KMS-11 (cell line): ENCODE measurements at regions not wholly inside any gene's neighbourhood (a gene's known extent, or its start where the extent isn't known, plus 50 kb on each side); places are given as distances from the start of the nearest gene placed in this dataset.
"Not testable (repeated sequence)": the region's sequence is repeated elsewhere in the genome, so short reads cannot be mapped to it uniquely, and the experiment has no call there.

ENCODE experiments used
- H2AFZ ChIP-seq: fragments of 200-600 bp; sonication (generic); 2 replicates; pipeline ENCODE4 v1.6.1; 2016; ENCODE audit warnings: antibody characterized with exemption, mixed run types, low read depth
- H3K27ac ChIP-seq: fragments of 200-600 bp; sonication (generic); 2 replicates; pipeline ENCODE4 v1.6.1; 2016; ENCODE audit warnings: mild to moderate bottlenecking, mixed run types
- H3K27me3 ChIP-seq: fragments of 200-600 bp; sonication (generic); 2 replicates; pipeline ENCODE4 v1.6.1; 2017; ENCODE audit warnings: mild to moderate bottlenecking, low read depth, mixed run types, moderate library complexity; ENCODE audit not compliant: insufficient read depth
- H3K36me3 ChIP-seq: fragments of 200-600 bp; sonication (generic); 2 replicates; pipeline ENCODE4 v1.6.1; 2017; ENCODE audit warnings: mild to moderate bottlenecking, mixed run types; ENCODE audit not compliant: insufficient read depth
- H3K4me1 ChIP-seq: fragments of 200-600 bp; sonication (generic); 2 replicates; pipeline ENCODE4 v1.6.1; 2016; ENCODE audit warnings: mild to moderate bottlenecking, low read depth, mixed run types; ENCODE audit not compliant: poor library complexity, severe bottlenecking
- H3K4me2 ChIP-seq: fragments of 200-600 bp; sonication (generic); 2 replicates; pipeline ENCODE4 v1.7.0; 2016; ENCODE audit warnings: mild to moderate bottlenecking, mixed run types
- H3K4me3 ChIP-seq: fragments of 200-600 bp; sonication (generic); IDR thresholded peaks from 2 replicates; pipeline ENCODE4 v1.6.1; 2017; ENCODE audit warnings: low read depth, low read length, mixed read lengths; ENCODE audit not compliant: insufficient read depth
- H3K79me2 ChIP-seq: fragments of 200-600 bp; sonication (generic); 2 replicates; pipeline ENCODE4 v1.6.1; 2016; ENCODE audit warnings: low read depth, mixed run types; ENCODE audit not compliant: insufficient read depth
- H3K9ac ChIP-seq: fragments of 200-600 bp; sonication (generic); 2 replicates; pipeline ENCODE4 v1.6.1; 2016; ENCODE audit warnings: mild to moderate bottlenecking, mixed run types
- H4K20me1 ChIP-seq: fragments of 200-600 bp; sonication (generic); 2 replicates; pipeline ENCODE4 v1.6.1; 2016; ENCODE audit warnings: mild to moderate bottlenecking, mixed run types; ENCODE audit not compliant: insufficient read depth
- CTCF ChIP-seq: fragments of 200-600 bp; sonication (generic); conservative IDR thresholded peaks from 2 replicates; pipeline ENCODE4 v1.6.1; 2017; ENCODE audit warnings: low read depth, mild to moderate bottlenecking, antibody characterized with exemption, low read length, moderate library complexity, mixed read lengths

- Histone ChIP-seq H2AFZ (no peak overlapping the region), H3K4me3 (no peak overlapping the region), H3K79me2 (no peaks in the 10 kb centered on the region), H3K27me3 (no peaks in the 10 kb centered on the region), H3K27ac (no peak overlapping the region), H3K36me3 (no peaks in the 10 kb centered on the region), H3K4me1 (no peaks in the 10 kb centered on the region), H3K4me2 (no peak overlapping the region), H4K20me1 (no peaks in the 10 kb centered on the region), H3K9ac (no peak overlapping the region)
- no peak for TF ChIP-seq CTCF
Measured at GRCh38 chr3:103532986-103533385, 1098.2 kb downstream of the ZPLD1 start.

GRCh38 chr3:103554451-103554850 lies 1119.6 kb downstream of the ZPLD1 start:
- no peak overlapping the region for H3K4me2 ChIP-seq
- no peak overlapping the region for H3K27ac ChIP-seq
- H3K4me3 ChIP-seq = no peak overlapping the region
- H3K9ac ChIP-seq = no peak overlapping the region
- H3K4me1 ChIP-seq = no peaks in the 10 kb centered on the region
- no peaks in the 10 kb centered on the region for H3K27me3 ChIP-seq
- H3K79me2 ChIP-seq = no peaks in the 10 kb centered on the region
- H3K36me3 ChIP-seq = no peaks in the 10 kb centered on the region
- no peak overlapping the region for H2AFZ ChIP-seq
- TF ChIP-seq CTCF = no peak
- no peaks in the 10 kb centered on the region for H4K20me1 ChIP-seq

- H3K4me2 ChIP-seq, H3K36me3 ChIP-seq, H3K79me2 ChIP-seq, H3K4me1 ChIP-seq, H3K27ac ChIP-seq, H3K9ac ChIP-seq, H4K20me1 ChIP-seq, H2AFZ ChIP-seq, H3K4me3 ChIP-seq, H3K27me3 ChIP-seq: not testable (repeated sequence)
Measured at GRCh38 chr3:103564116-103564515, 1129.3 kb downstream of the ZPLD1 start.

GRCh38 chr3:103585809-103586208 lies 1151.0 kb downstream of the ZPLD1 start:
- Histone ChIP-seq H3K4me1 (no peaks in the 10 kb centered on the region), H3K27ac (no peak overlapping the region), H2AFZ (no peak overlapping the region), H4K20me1 (no peaks in the 10 kb centered on the region), H3K4me3 (no peak overlapping the region), H3K9ac (no peak overlapping the region), H3K27me3 (no peaks in the 10 kb centered on the region), H3K36me3 (no peaks in the 10 kb centered on the region), H3K79me2 (no peaks in the 10 kb centered on the region), H3K4me2 (no peak overlapping the region)
- no peak for TF ChIP-seq CTCF

GRCh38 chr3:103589770-103590169 lies 1155.0 kb downstream of the ZPLD1 start:
- no peak overlapping the region for H3K27ac ChIP-seq
- no peak for TF ChIP-seq CTCF
- H4K20me1 ChIP-seq = no peaks in the 10 kb centered on the region
- no peak overlapping the region for H2AFZ ChIP-seq
- H3K4me3 ChIP-seq = no peak overlapping the region
- H3K4me2 ChIP-seq = no peak overlapping the region
- no peaks in the 10 kb centered on the region for H3K79me2 ChIP-seq
- no peaks in the 10 kb centered on the region for H3K36me3 ChIP-seq
- no peak overlapping the region for H3K9ac ChIP-seq
- H3K27me3 ChIP-seq = no peaks in the 10 kb centered on the region
- H3K4me1 ChIP-seq = no peaks in the 10 kb centered on the region
